Stimulated activated CD4-positive, alpha-beta T cell treated with anti-CD3 and anti-CD28 coated beads, Interleukin-1b, Interleukin-23, amount 100 ng/mL, for 48 hours (primary cell): ENCODE measurements at regions not wholly inside any gene's neighbourhood (a gene's known extent, or its start where the extent isn't known, plus 50 kb on each side); places are given as distances from the start of the nearest gene placed in this dataset.

Experiments
- DNase-seq: peaks from one replicate; pipeline ENCODE4 v3.0.0-alpha.2; 2020

GRCh38 chr12:98446682-98447081 lies 68.7 kb upstream of the TMPO start:
- no peak for DNase-seq

- no peak for DNase-seq
Measured at GRCh38 chr12:98449584-98449983, 65.8 kb upstream of the TMPO start.

- peak; percentile 8 for DNase-seq
Measured at GRCh38 chr12:98453070-98453469, 62.3 kb upstream of the TMPO start.

- no peak for DNase-seq
Measured at GRCh38 chr12:98453492-98453891, 61.9 kb upstream of the TMPO start.

- DNase-seq: no peak
Measured at GRCh38 chr12:98456041-98456440, 59.3 kb upstream of the TMPO start.

GRCh38 chr12:98456576-98457573 lies 58.5 kb upstream of the TMPO start:
- DNase-seq: peak; percentile 9

- no peak for DNase-seq
Measured at GRCh38 chr12:98464190-98464589, 51.2 kb upstream of the TMPO start.

- DNase-seq: no peak
Measured at GRCh38 chr12:98465505-98465904, 49.9 kb upstream of the TMPO start.
